ENCODE measurements at regions not wholly inside any gene's neighbourhood (a gene's known extent, or its start where the extent isn't known, plus 50 kb on each side); places are given as distances from the start of the nearest gene placed in this dataset.

GRCh38 chr6:98203170-98203806 lies 631.1 kb upstream of the POU3F2 start:
- TF ChIP-seq POLR2A (IDR thresholded peaks at IDR 0.05; ENCODE audit: control extremely low read depth in 1 of 2, low read depth in 2 of 2, low read length in 2 of 2) (no peak), TBP (IDR thresholded peaks at IDR 0.05; ENCODE audit: low read depth, low read length) (no peak), GTF2F1 (IDR thresholded peaks at IDR 0.05; ENCODE audit: borderline replicate concordance, low read depth, low read length) (no peak), JUND (IDR thresholded peaks at IDR 0.05; ENCODE audit: low read length) (no peak), CREB1 (IDR thresholded peaks at IDR 0.05) (no peak), GABPA (IDR thresholded peaks at IDR 0.05; ENCODE audit: borderline replicate concordance, insufficient read depth, low read length) (no peak), JUN (IDR thresholded peaks at IDR 0.05; ENCODE audit: low read depth, low read length) (no peak), YY1 (IDR thresholded peaks at IDR 0.05; ENCODE audit: low read depth, low read length) (0 out of 2 replicates have a peak, but pooled peaks have one; percentile 8), TCF12 (IDR thresholded peaks at IDR 0.05; ENCODE audit: low read depth, low read length) (no peak), KDM1A (IDR thresholded peaks at IDR 0.05; ENCODE audit: borderline replicate concordance, low read length) (no peak), HDAC2 (IDR thresholded peaks at IDR 0.05; ENCODE audit: borderline replicate concordance in 1 of 2, low read depth in 2 of 2, low read length in 2 of 2) (no peak), ZNF274 (IDR thresholded peaks at IDR 0.05; ENCODE audit: borderline replicate concordance, extremely low read depth, low read length) (no peak)
- TF ChIP-seq, protein P1, sequence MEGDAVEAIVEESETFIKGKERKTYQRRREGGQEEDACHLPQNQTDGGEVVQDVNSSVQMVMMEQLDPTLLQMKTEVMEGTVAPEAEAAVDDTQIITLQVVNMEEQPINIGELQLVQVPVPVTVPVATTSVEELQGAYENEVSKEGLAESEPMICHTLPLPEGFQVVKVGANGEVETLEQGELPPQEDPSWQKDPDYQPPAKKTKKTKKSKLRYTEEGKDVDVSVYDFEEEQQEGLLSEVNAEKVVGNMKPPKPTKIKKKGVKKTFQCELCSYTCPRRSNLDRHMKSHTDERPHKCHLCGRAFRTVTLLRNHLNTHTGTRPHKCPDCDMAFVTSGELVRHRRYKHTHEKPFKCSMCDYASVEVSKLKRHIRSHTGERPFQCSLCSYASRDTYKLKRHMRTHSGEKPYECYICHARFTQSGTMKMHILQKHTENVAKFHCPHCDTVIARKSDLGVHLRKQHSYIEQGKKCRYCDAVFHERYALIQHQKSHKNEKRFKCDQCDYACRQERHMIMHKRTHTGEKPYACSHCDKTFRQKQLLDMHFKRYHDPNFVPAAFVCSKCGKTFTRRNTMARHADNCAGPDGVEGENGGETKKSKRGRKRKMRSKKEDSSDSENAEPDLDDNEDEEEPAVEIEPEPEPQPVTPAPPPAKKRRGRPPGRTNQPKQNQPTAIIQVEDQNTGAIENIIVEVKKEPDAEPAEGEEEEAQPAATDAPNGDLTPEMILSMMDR (IDR thresholded peaks at IDR 0.05; ENCODE audit: control extremely low read depth in 1 of 3, insufficient read depth in 1 of 3, low read depth in 1 of 3, low read length in 3 of 3), result no peak
